Activated naive CD8-positive, alpha-beta T cell treated with anti-CD3 and anti-CD28 coated beads, Interleukin-2, amount 50 U/mL, for 24 hours (primary cell): ENCODE measurements at regions not wholly inside any gene's neighbourhood (a gene's known extent, or its start where the extent isn't known, plus 50 kb on each side); places are given as distances from the start of the nearest gene placed in this dataset.
A peak's percentile ranks its signal among the peaks of the same experiment; 100 is the strongest.
"Not testable (repeated sequence)": the region's sequence is repeated elsewhere in the genome, so short reads cannot be mapped to it uniquely, and the experiment has no call there.

ENCODE experiments used
- ATAC-seq: fragments of 150-1000 bp; cut with Tn5 transposase; one replicate; pipeline ENCODE4 v1.10.0; 2021
- DNase-seq: peaks from one replicate; pipeline ENCODE4 v3.0.0; 2021
- H3K27ac Mint-ChIP-seq: one replicate; pipeline ENCODE4 v1.8.0; 2021; ENCODE audit warnings: mild to moderate bottlenecking, mixed read lengths
- H3K27me3 Mint-ChIP-seq: one replicate; pipeline ENCODE4 v1.8.0; 2021; ENCODE audit warnings: mixed read lengths
- H3K36me3 Mint-ChIP-seq: one replicate; pipeline ENCODE4 v1.8.0; 2021; ENCODE audit warnings: low read depth, mixed read lengths
- H3K4me1 Mint-ChIP-seq: one replicate; pipeline ENCODE4 v1.8.0; 2021; ENCODE audit warnings: mixed read lengths
- H3K4me3 Mint-ChIP-seq: one replicate; pipeline ENCODE4 v1.8.0; 2021; ENCODE audit warnings: mild to moderate bottlenecking, moderate library complexity, mixed read lengths
- H3K9me3 Mint-ChIP-seq: one replicate; pipeline ENCODE4 v1.8.0; 2021; ENCODE audit warnings: mixed read lengths

- ATAC-seq, H3K4me1 Mint-ChIP-seq, H3K36me3 Mint-ChIP-seq, DNase-seq, H3K4me3 Mint-ChIP-seq, H3K27me3 Mint-ChIP-seq, H3K9me3 Mint-ChIP-seq, H3K27ac Mint-ChIP-seq: not testable (repeated sequence)
Measured at GRCh38 chr15:20283651-20284050, 257.9 kb downstream of the GOLGA6L6 start.

GRCh38 chr15:20282491-20282943 lies 259.1 kb downstream of the GOLGA6L6 start:
- H3K27me3 Mint-ChIP-seq, ATAC-seq, H3K27ac Mint-ChIP-seq, H3K4me3 Mint-ChIP-seq, H3K36me3 Mint-ChIP-seq, H3K9me3 Mint-ChIP-seq, DNase-seq, H3K4me1 Mint-ChIP-seq: not testable (repeated sequence)

GRCh38 chr15:20281567-20282275 lies 259.9 kb downstream of the GOLGA6L6 start:
- H3K4me1 Mint-ChIP-seq, DNase-seq, H3K27me3 Mint-ChIP-seq, H3K36me3 Mint-ChIP-seq, ATAC-seq, H3K27ac Mint-ChIP-seq, H3K4me3 Mint-ChIP-seq, H3K9me3 Mint-ChIP-seq: not testable (repeated sequence)

- no peaks in the 10 kb centered on the region for H3K36me3 Mint-ChIP-seq
Measured at GRCh38 chr15:20280933-20281463, 260.6 kb downstream of the GOLGA6L6 start.

GRCh38 chr15:20280141-20280932 lies 261.3 kb downstream of the GOLGA6L6 start:
- H3K36me3 Mint-ChIP-seq, H3K4me1 Mint-ChIP-seq, DNase-seq, H3K27me3 Mint-ChIP-seq, H3K4me3 Mint-ChIP-seq, H3K9me3 Mint-ChIP-seq, H3K27ac Mint-ChIP-seq: not testable (repeated sequence)
- ATAC-seq = peak; percentile 30

More at GRCh38 chr15:20280933-20281463, 260.6 kb downstream of the GOLGA6L6 start:
- Mint-ChIP-seq H3K4me1 (no peaks in the 10 kb centered on the region), H3K4me3 (no peak overlapping the region), H3K27ac (no peak overlapping the region), H3K9me3 (no peaks in the 10 kb centered on the region), H3K27me3 (no peaks in the 10 kb centered on the region)
- ATAC-seq = peak; percentile 9
- DNase-seq = no peak

GRCh38 chr15:20279056-20279455 lies 262.5 kb downstream of the GOLGA6L6 start:
- H3K9me3 Mint-ChIP-seq, H3K4me3 Mint-ChIP-seq, ATAC-seq, DNase-seq, H3K27me3 Mint-ChIP-seq, H3K4me1 Mint-ChIP-seq, H3K27ac Mint-ChIP-seq, H3K36me3 Mint-ChIP-seq: not testable (repeated sequence)

GRCh38 chr15:20278376-20278775 lies 263.2 kb downstream of the GOLGA6L6 start:
- not testable (repeated sequence) for H3K9me3 Mint-ChIP-seq, ATAC-seq, H3K4me1 Mint-ChIP-seq, H3K27ac Mint-ChIP-seq, H3K4me3 Mint-ChIP-seq, H3K36me3 Mint-ChIP-seq, H3K27me3 Mint-ChIP-seq, DNase-seq

- H3K4me3 Mint-ChIP-seq, H3K27me3 Mint-ChIP-seq, H3K36me3 Mint-ChIP-seq, H3K4me1 Mint-ChIP-seq, DNase-seq, H3K9me3 Mint-ChIP-seq, H3K27ac Mint-ChIP-seq, ATAC-seq: not testable (repeated sequence)
Measured at GRCh38 chr15:20277451-20277850, 264.1 kb downstream of the GOLGA6L6 start.

GRCh38 chr15:20276312-20277114 lies 265.1 kb downstream of the GOLGA6L6 start:
- not testable (repeated sequence) for H3K4me3 Mint-ChIP-seq, H3K27ac Mint-ChIP-seq, DNase-seq, ATAC-seq, H3K9me3 Mint-ChIP-seq, H3K36me3 Mint-ChIP-seq, H3K4me1 Mint-ChIP-seq, H3K27me3 Mint-ChIP-seq

- not testable (repeated sequence) for ATAC-seq, H3K9me3 Mint-ChIP-seq, H3K36me3 Mint-ChIP-seq, DNase-seq, H3K27ac Mint-ChIP-seq, H3K4me3 Mint-ChIP-seq, H3K4me1 Mint-ChIP-seq, H3K27me3 Mint-ChIP-seq
Measured at GRCh38 chr15:20275373-20275967, 266.1 kb downstream of the GOLGA6L6 start.

- H3K4me3 Mint-ChIP-seq = no peak overlapping the region
- H3K9me3 Mint-ChIP-seq = no peaks in the 10 kb centered on the region
- no peaks in the 10 kb centered on the region for H3K27me3 Mint-ChIP-seq
- no peaks in the 10 kb centered on the region for H3K36me3 Mint-ChIP-seq
- DNase-seq (no peak), ATAC-seq (no peak)
- no peaks in the 10 kb centered on the region for H3K4me1 Mint-ChIP-seq
- H3K27ac Mint-ChIP-seq = no peak overlapping the region
Measured at GRCh38 chr15:20272422-20273184, 269.0 kb downstream of the GOLGA6L6 start.

- ATAC-seq = no peak
- Mint-ChIP-seq H3K36me3 (no peaks in the 10 kb centered on the region), H3K9me3 (no peaks in the 10 kb centered on the region), H3K4me3 (no peak overlapping the region), H3K27ac (no peak overlapping the region), H3K27me3 (no peaks in the 10 kb centered on the region), H3K4me1 (no peaks in the 10 kb centered on the region)
- no peak for DNase-seq
Measured at GRCh38 chr15:20271647-20272046, 270.0 kb downstream of the GOLGA6L6 start.

GRCh38 chr15:20269956-20270355 lies 271.6 kb downstream of the GOLGA6L6 start:
- H3K4me1 Mint-ChIP-seq, ATAC-seq, H3K36me3 Mint-ChIP-seq, H3K27me3 Mint-ChIP-seq, H3K9me3 Mint-ChIP-seq, H3K27ac Mint-ChIP-seq, DNase-seq, H3K4me3 Mint-ChIP-seq: not testable (repeated sequence)
